ENCODE measurements at regions not wholly inside any gene's neighbourhood (a gene's known extent, or its start where the extent isn't known, plus 50 kb on each side); places are given as distances from the start of the nearest gene placed in this dataset.

- Histone ChIP-seq H3K9me3 (no peaks in the 10 kb centered on the region), H3K4me1 (no peaks in the 10 kb centered on the region), H3K27ac (no peak overlapping the region), H3K27me3 (no peaks in the 10 kb centered on the region), H3K4me3 (no peak overlapping the region), H3K36me3 (no peaks in the 10 kb centered on the region)
- WGBS, 2 donors: 70 to 80% methylated on average over 1 of the region's 1 CpG
- DNase-seq (no peak), ATAC-seq (ENCODE audit: low FRiP score in 2 of 2) (no peak)
- TF ChIP-seq POLR2A (IDR thresholded peaks at IDR 0.05): no peak
- no peak for TF ChIP-seq EP300 (IDR thresholded peaks at IDR 0.05)
- TF ChIP-seq POLR2AphosphoS5 (IDR thresholded peaks at IDR 0.05): no peak
- TF ChIP-seq CTCF (IDR thresholded peaks at IDR 0.05): no peak
Observed at GRCh38 chr2:56127010-56127409, 56.8 kb upstream of the CCDC85A start.

GRCh38 chr2:56127463-56128152, 56.2 kb upstream of the CCDC85A start:
- H3K9me3 ChIP-seq: no peaks in the 10 kb centered on the region
- H3K4me3 ChIP-seq: no peak overlapping the region
- H3K4me1 ChIP-seq: no peaks in the 10 kb centered on the region
- 64 to 66% methylated on average over 6 of the region's 6 CpGs for WGBS, 2 donors
- DNase-seq: no peak
- no peak overlapping the region for H3K27ac ChIP-seq
- TF ChIP-seq POLR2A (IDR thresholded peaks at IDR 0.05) (no peak), POLR2AphosphoS5 (IDR thresholded peaks at IDR 0.05) (no peak), EP300 (IDR thresholded peaks at IDR 0.05) (no peak), CTCF (IDR thresholded peaks at IDR 0.05) (no peak)
- ATAC-seq (ENCODE audit: low FRiP score in 2 of 2): no peak
- H3K36me3 ChIP-seq: no peaks in the 10 kb centered on the region
- no peaks in the 10 kb centered on the region for H3K27me3 ChIP-seq

GRCh38 chr2:56128235-56128634, 55.6 kb upstream of the CCDC85A start:
- no peaks in the 10 kb centered on the region for H3K4me1 ChIP-seq
- DNase-seq (no peak), ATAC-seq (ENCODE audit: low FRiP score in 2 of 2) (no peak)
- WGBS, 2 donors: 91 to 92% methylated on average over 3 of the region's 3 CpGs
- no peak overlapping the region for H3K27ac ChIP-seq
- no peaks in the 10 kb centered on the region for H3K27me3 ChIP-seq
- H3K4me3 ChIP-seq: no peak overlapping the region
- no peaks in the 10 kb centered on the region for H3K9me3 ChIP-seq
- no peaks in the 10 kb centered on the region for H3K36me3 ChIP-seq
- no peak for TF ChIP-seq EP300 (IDR thresholded peaks at IDR 0.05)

- DNase-seq: no peak
- H3K27me3 ChIP-seq: no peaks in the 10 kb centered on the region
- 59 to 74% methylated on average over 5 of the region's 5 CpGs for WGBS, 2 donors
- no peaks in the 10 kb centered on the region for H3K9me3 ChIP-seq
- H3K27ac ChIP-seq: no peak overlapping the region
- no peaks in the 10 kb centered on the region for H3K36me3 ChIP-seq
- no peak for ATAC-seq (ENCODE audit: low FRiP score in 2 of 2)
- no peak overlapping the region for H3K4me3 ChIP-seq
- peaks cover 0 to 9% (median 0%) of the 10 kb centered on the region in 4 donors for H3K4me1 ChIP-seq
- TF ChIP-seq CTCF (IDR thresholded peaks at IDR 0.05) (peak in 5 of 6 experiments; percentile 22 to 57 (median 36)), EP300 (IDR thresholded peaks at IDR 0.05) (no peak), POLR2AphosphoS5 (IDR thresholded peaks at IDR 0.05) (no peak)
Observed at GRCh38 chr2:56130463-56131070, 53.2 kb upstream of the CCDC85A start.

GRCh38 chr2:56132138-56132537, 51.7 kb upstream of the CCDC85A start:
- H3K4me1 ChIP-seq: peaks cover 0 to 9% (median 0%) of the 10 kb centered on the region in 4 donors
- no peaks in the 10 kb centered on the region for H3K27me3 ChIP-seq
- no peaks in the 10 kb centered on the region for H3K9me3 ChIP-seq
- peak in 4 of 6 experiments; percentile 29 to 52 (median 43) for TF ChIP-seq CTCF (IDR thresholded peaks at IDR 0.05)
- TF ChIP-seq EP300 (IDR thresholded peaks at IDR 0.05): no peak
- WGBS, 2 donors: 0 to 3% methylated on average over 1 of the region's 1 CpG
- no peaks in the 10 kb centered on the region for H3K36me3 ChIP-seq
- H3K27ac ChIP-seq: no peak overlapping the region
- ATAC-seq (ENCODE audit: low FRiP score in 2 of 2) (peak in 1 of 2 donors; percentile 34), DNase-seq (no peak)
- H3K4me3 ChIP-seq: no peak overlapping the region

Data from upper lobe of left lung (tissue), 6 donors.